ENCODE measurements at regions not wholly inside any gene's neighbourhood (a gene's known extent, or its start where the extent isn't known, plus 50 kb on each side); places are given as distances from the start of the nearest gene placed in this dataset.

GRCh38 chrX:39921838-39922237, 175.9 kb downstream of the BCOR start:
- Histone ChIP-seq H4K20me1 (ENCODE audit: insufficient read depth) (no peaks in the 10 kb centered on the region), H3K79me2 (replicated peaks; ENCODE audit: insufficient read depth, low read length) (no peaks in the 10 kb centered on the region), H3K9me3 (ENCODE audit: low read length) (no peaks in the 10 kb centered on the region), H2AFZ (ENCODE audit: low read depth, low read length) (no peak overlapping the region), H3K9ac (ENCODE audit: low read length) (no peak overlapping the region), H3K9me2 (ENCODE audit: insufficient read depth, low read length) (no peaks in the 10 kb centered on the region), H3F3A (ENCODE audit: insufficient read depth, low read length, poor library complexity, severe bottlenecking) (no peaks in the 10 kb centered on the region), H3K4me3 (ENCODE audit: low read length) (no peak overlapping the region), H3K4me2 (ENCODE audit: low read length) (no peak overlapping the region), H3K27ac (ENCODE audit: low read length) (no peak overlapping the region), H3K27me3 (ENCODE audit: insufficient read depth, low read depth, low read length) (no peaks in the 10 kb centered on the region), H3K36me3 (ENCODE audit: insufficient read depth, low read length) (no peaks in the 10 kb centered on the region)
- TF ChIP-seq TAF1 (IDR thresholded peaks at IDR 0.05; ENCODE audit: low read depth) (no peak), CTCF (IDR thresholded peaks at IDR 0.05; ENCODE audit: poor library complexity, severe bottlenecking) (no peak), SMC3 (conservative IDR thresholded peaks at IDR 0.05; ENCODE audit: poor library complexity) (no peak), EZH2 (IDR thresholded peaks at IDR 0.05; ENCODE audit: borderline replicate concordance, insufficient read depth, low read length, poor library complexity, severe bottlenecking) (no peak)

GRCh38 chrX:39922488-39922887, 175.3 kb downstream of the BCOR start:
- Histone ChIP-seq H4K20me1 (ENCODE audit: insufficient read depth) (no peaks in the 10 kb centered on the region), H3K4me3 (ENCODE audit: low read length) (no peak overlapping the region), H3K4me2 (ENCODE audit: low read length) (no peak overlapping the region), H3K9me2 (ENCODE audit: insufficient read depth, low read length) (no peaks in the 10 kb centered on the region), H3K27me3 (ENCODE audit: insufficient read depth, low read depth, low read length) (no peaks in the 10 kb centered on the region), H3K9me3 (ENCODE audit: low read length) (no peaks in the 10 kb centered on the region), H3K27ac (ENCODE audit: low read length) (no peak overlapping the region), H3K9ac (ENCODE audit: low read length) (no peak overlapping the region), H3K79me2 (replicated peaks; ENCODE audit: insufficient read depth, low read length) (no peaks in the 10 kb centered on the region), H3F3A (ENCODE audit: insufficient read depth, low read length, poor library complexity, severe bottlenecking) (no peaks in the 10 kb centered on the region), H2AFZ (ENCODE audit: low read depth, low read length) (no peak overlapping the region), H3K36me3 (ENCODE audit: insufficient read depth, low read length) (no peaks in the 10 kb centered on the region)
- TF ChIP-seq EZH2 (IDR thresholded peaks at IDR 0.05; ENCODE audit: borderline replicate concordance, insufficient read depth, low read length, poor library complexity, severe bottlenecking) (no peak), SMC3 (conservative IDR thresholded peaks at IDR 0.05; ENCODE audit: poor library complexity) (no peak), POLR2AphosphoS5 (IDR thresholded peaks at IDR 0.05) (no peak), TAF1 (IDR thresholded peaks at IDR 0.05; ENCODE audit: low read depth) (no peak), RAD21 (conservative IDR thresholded peaks at IDR 0.05) (no peak), REST (IDR thresholded peaks at IDR 0.05; ENCODE audit: borderline replicate concordance) (no peak), CTCF (IDR thresholded peaks at IDR 0.05; ENCODE audit: poor library complexity, severe bottlenecking) (no peak), EP300 (conservative IDR thresholded peaks at IDR 0.05; ENCODE audit: poor library complexity, severe bottlenecking) (no peak), MXI1 (conservative IDR thresholded peaks at IDR 0.05; ENCODE audit: poor library complexity, severe bottlenecking) (no peak)
